ENCODE measurements at regions not wholly inside any gene's neighbourhood (a gene's known extent, or its start where the extent isn't known, plus 50 kb on each side); places are given as distances from the start of the nearest gene placed in this dataset.

DNA sequence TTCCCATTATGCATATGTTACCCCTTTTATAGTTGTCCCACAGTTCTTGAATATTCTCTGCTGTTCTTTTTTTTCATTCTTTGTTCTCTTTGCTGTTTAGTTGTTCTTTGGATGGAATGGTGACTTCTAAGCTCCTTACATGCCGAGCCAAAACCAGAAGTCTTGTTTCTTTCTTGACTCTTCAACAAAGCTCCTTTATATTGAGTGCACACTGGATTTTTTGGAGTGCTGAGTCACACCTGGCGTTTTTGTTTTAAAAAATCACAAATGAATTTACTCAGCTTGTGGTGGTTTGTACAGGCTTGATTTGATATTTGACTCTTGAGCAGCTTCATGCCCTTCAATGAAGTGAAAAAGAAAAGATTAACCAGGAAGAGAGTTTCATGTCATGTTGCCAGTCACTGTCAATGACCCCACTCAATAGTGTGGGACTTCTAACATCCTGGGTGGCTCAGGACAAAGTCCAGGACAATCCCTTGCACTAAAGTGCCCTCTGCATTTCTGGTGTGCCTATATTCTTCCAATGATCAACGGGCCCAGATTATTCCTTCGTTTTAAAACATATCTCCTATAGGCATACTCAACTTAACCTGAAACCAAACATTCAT lies 112.4 kb upstream of the SLC38A4 start (continued):
- TF ChIP-seq, protein P1, sequence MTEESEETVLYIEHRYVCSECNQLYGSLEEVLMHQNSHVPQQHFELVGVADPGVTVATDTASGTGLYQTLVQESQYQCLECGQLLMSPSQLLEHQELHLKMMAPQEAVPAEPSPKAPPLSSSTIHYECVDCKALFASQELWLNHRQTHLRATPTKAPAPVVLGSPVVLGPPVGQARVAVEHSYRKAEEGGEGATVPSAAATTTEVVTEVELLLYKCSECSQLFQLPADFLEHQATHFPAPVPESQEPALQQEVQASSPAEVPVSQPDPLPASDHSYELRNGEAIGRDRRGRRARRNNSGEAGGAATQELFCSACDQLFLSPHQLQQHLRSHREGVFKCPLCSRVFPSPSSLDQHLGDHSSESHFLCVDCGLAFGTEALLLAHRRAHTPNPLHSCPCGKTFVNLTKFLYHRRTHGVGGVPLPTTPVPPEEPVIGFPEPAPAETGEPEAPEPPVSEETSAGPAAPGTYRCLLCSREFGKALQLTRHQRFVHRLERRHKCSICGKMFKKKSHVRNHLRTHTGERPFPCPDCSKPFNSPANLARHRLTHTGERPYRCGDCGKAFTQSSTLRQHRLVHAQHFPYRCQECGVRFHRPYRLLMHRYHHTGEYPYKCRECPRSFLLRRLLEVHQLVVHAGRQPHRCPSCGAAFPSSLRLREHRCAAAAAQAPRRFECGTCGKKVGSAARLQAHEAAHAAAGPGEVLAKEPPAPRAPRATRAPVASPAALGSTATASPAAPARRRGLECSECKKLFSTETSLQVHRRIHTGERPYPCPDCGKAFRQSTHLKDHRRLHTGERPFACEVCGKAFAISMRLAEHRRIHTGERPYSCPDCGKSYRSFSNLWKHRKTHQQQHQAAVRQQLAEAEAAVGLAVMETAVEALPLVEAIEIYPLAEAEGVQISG (CRISPR knock-in tag; IDR thresholded peaks at IDR 0.05) = no peak
- TF ChIP-seq ZNF777 (CRISPR knock-in tag; IDR thresholded peaks at IDR 0.05) (no peak), TBX3 (IDR thresholded peaks at IDR 0.05; ENCODE audit: borderline replicate concordance) (no peak), ZNF766 (CRISPR knock-in tag; IDR thresholded peaks at IDR 0.05; ENCODE audit: borderline replicate concordance) (no peak), ZFP36 (IDR thresholded peaks at IDR 0.05; ENCODE audit: borderline replicate concordance, low read depth, low read length, partially characterized antibody) (no peak), ZNF205 (CRISPR knock-in tag; IDR thresholded peaks at IDR 0.05) (no peak), SMAD1 (CRISPR knock-in tag; IDR thresholded peaks at IDR 0.05; ENCODE audit: borderline replicate concordance, low read depth) (no peak), KMT2B (CRISPR knock-in tag; IDR thresholded peaks at IDR 0.05) (no peak), PHF5A (CRISPR knock-in tag; IDR thresholded peaks at IDR 0.05; ENCODE audit: low read depth, unreplicated experiment) (no peak), ONECUT2 (CRISPR knock-in tag; IDR thresholded peaks at IDR 0.05) (no peak), ZEB1 (IDR thresholded peaks at IDR 0.05; ENCODE audit: insufficient replicate concordance, low read depth) (no peak)
- TF ChIP-seq, protein P2, sequence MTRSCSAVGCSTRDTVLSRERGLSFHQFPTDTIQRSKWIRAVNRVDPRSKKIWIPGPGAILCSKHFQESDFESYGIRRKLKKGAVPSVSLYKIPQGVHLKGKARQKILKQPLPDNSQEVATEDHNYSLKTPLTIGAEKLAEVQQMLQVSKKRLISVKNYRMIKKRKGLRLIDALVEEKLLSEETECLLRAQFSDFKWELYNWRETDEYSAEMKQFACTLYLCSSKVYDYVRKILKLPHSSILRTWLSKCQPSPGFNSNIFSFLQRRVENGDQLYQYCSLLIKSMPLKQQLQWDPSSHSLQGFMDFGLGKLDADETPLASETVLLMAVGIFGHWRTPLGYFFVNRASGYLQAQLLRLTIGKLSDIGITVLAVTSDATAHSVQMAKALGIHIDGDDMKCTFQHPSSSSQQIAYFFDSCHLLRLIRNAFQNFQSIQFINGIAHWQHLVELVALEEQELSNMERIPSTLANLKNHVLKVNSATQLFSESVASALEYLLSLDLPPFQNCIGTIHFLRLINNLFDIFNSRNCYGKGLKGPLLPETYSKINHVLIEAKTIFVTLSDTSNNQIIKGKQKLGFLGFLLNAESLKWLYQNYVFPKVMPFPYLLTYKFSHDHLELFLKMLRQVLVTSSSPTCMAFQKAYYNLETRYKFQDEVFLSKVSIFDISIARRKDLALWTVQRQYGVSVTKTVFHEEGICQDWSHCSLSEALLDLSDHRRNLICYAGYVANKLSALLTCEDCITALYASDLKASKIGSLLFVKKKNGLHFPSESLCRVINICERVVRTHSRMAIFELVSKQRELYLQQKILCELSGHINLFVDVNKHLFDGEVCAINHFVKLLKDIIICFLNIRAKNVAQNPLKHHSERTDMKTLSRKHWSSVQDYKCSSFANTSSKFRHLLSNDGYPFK (CRISPR knock-in tag; IDR thresholded peaks at IDR 0.05; ENCODE audit: borderline replicate concordance) = no peak
- TF ChIP-seq, protein P3, sequence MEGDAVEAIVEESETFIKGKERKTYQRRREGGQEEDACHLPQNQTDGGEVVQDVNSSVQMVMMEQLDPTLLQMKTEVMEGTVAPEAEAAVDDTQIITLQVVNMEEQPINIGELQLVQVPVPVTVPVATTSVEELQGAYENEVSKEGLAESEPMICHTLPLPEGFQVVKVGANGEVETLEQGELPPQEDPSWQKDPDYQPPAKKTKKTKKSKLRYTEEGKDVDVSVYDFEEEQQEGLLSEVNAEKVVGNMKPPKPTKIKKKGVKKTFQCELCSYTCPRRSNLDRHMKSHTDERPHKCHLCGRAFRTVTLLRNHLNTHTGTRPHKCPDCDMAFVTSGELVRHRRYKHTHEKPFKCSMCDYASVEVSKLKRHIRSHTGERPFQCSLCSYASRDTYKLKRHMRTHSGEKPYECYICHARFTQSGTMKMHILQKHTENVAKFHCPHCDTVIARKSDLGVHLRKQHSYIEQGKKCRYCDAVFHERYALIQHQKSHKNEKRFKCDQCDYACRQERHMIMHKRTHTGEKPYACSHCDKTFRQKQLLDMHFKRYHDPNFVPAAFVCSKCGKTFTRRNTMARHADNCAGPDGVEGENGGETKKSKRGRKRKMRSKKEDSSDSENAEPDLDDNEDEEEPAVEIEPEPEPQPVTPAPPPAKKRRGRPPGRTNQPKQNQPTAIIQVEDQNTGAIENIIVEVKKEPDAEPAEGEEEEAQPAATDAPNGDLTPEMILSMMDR (CRISPR knock-in tag; IDR thresholded peaks at IDR 0.05) = no peak
- TF ChIP-seq, protein P4, sequence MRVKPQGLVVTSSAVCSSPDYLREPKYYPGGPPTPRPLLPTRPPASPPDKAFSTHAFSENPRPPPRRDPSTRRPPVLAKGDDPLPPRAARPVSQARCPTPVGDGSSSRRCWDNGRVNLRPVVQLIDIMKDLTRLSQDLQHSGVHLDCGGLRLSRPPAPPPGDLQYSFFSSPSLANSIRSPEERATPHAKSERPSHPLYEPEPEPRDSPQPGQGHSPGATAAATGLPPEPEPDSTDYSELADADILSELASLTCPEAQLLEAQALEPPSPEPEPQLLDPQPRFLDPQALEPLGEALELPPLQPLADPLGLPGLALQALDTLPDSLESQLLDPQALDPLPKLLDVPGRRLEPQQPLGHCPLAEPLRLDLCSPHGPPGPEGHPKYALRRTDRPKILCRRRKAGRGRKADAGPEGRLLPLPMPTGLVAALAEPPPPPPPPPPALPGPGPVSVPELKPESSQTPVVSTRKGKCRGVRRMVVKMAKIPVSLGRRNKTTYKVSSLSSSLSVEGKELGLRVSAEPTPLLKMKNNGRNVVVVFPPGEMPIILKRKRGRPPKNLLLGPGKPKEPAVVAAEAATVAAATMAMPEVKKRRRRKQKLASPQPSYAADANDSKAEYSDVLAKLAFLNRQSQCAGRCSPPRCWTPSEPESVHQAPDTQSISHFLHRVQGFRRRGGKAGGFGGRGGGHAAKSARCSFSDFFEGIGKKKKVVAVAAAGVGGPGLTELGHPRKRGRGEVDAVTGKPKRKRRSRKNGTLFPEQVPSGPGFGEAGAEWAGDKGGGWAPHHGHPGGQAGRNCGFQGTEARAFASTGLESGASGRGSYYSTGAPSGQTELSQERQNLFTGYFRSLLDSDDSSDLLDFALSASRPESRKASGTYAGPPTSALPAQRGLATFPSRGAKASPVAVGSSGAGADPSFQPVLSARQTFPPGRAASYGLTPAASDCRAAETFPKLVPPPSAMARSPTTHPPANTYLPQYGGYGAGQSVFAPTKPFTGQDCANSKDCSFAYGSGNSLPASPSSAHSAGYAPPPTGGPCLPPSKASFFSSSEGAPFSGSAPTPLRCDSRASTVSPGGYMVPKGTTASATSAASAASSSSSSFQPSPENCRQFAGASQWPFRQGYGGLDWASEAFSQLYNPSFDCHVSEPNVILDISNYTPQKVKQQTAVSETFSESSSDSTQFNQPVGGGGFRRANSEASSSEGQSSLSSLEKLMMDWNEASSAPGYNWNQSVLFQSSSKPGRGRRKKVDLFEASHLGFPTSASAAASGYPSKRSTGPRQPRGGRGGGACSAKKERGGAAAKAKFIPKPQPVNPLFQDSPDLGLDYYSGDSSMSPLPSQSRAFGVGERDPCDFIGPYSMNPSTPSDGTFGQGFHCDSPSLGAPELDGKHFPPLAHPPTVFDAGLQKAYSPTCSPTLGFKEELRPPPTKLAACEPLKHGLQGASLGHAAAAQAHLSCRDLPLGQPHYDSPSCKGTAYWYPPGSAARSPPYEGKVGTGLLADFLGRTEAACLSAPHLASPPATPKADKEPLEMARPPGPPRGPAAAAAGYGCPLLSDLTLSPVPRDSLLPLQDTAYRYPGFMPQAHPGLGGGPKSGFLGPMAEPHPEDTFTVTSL (CRISPR knock-in tag; IDR thresholded peaks at IDR 0.05; ENCODE audit: borderline replicate concordance) = peak; percentile 66; the same call in 1 of the 2 replicates

All from HepG2 (cell line).